ENCODE measurements at regions not wholly inside any gene's neighbourhood (a gene's known extent, or its start where the extent isn't known, plus 50 kb on each side); places are given as distances from the start of the nearest gene placed in this dataset.

DNA sequence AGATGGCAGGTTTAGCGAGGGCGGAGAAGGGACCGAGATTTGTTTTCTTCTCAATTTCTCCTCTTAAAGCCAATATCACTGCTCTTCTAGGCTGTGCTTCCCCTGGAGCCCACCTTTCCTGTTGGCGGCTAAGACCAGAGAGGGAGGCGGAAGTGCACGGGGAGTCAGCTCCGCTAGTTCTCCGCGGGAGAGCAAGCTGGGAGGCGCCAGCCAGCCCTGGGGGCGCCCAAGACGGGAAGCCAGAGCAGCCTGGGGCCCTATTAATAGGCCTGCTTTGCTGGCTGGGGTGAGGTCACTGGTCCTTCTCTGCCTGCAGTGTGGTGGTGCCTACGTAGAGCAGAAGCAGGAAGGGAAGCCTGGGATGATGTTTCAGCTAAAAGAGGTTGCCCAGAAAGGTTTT lies 61.6 kb downstream of the LSM5 start:
- no peak for DNase-seq (ENCODE audit: low read depth in 2 of 2)

DNA sequence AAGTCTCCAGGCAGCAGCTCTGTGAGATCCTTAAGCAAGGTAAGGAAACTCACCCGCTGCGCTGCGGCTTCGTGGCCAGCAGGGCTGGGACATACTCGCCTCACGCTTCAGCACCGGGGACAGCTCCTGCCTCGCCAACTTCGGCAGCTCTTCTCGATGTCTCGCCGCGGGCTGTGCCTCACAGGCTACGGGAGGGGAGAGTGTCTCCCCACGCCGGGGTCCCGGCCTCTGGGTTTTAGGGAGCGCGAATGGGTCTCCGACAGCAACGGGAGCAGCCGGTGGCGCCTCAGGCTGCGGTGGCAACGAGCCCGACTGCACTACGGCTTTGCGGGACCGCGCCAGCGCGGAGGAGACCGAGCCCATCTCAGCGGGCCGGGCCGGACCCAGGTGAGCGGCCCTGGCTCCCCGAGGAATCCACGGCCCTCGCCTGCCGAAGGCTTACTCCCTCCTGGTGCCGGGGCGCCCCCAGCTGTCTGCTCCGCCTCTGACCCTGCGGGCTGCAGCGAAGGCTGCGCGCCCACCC lies 62.4 kb downstream of the LSM5 start:
- DNase-seq (ENCODE audit: low read depth in 2 of 2), result peak; percentile 8 to 25

DNA sequence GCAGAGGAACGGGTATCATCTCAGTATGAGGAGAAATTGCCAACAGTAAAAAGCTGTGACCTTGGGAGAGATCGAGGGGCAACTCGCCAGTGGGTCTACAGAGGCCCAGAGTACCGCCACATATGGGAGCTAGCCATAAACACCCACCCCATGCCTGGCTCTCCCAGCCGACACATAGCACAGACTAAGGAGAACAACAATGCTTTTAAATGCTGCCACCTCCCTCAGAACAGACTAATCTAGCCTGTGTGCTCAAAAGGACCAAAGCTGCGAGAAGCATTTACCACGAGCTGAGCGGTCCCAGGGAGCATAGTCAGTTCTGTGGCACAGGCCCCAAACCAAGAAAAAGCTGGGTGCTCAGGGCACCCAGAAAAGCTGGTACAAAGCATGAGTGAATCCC lies 73.3 kb downstream of the LSM5 start:
- no peak for DNase-seq (ENCODE audit: low read depth in 2 of 2)

DNA sequence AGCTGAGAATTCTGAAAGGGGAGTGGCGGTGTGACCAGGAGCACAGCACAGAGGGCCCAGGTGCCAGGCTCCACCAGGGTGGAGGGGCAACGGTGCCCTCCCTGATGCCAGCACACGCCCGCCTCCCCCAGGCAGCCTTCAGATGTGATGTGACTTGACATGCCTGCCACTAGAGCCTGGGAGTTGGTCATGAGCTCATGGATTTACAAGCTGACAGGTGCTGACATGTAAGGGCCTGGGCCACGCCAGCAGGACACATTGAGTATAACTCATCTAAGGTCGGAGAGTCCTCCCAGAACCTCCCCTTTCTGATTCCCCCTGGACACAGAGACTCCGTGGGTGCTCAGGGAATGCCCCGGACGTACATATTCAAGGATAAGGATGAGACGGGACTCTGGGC lies 74.2 kb downstream of the LSM5 start:
- DNase-seq (ENCODE audit: low read depth in 2 of 2), result no peak

DNA sequence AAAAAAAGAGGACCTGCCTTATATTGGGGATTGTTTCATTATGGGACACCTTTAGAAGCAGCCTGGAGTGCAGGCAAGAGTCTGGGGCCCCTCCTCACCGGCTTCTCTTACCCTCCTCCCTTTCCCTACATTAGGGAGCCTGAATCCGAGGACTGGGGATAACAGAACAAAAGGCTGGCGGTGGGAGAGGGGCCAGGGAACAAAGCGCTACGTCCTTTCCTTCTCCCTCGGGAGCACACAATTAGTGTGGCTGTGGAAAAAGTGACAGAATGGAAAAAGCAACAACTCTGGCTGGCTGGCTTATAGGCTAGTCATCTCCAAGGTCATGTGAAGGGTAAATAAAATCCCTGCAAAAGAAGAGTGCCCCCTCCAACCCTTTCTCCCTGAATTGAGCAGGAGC lies 74.7 kb downstream of the LSM5 start:
- DNase-seq (ENCODE audit: low read depth in 2 of 2), result no peak

DNA sequence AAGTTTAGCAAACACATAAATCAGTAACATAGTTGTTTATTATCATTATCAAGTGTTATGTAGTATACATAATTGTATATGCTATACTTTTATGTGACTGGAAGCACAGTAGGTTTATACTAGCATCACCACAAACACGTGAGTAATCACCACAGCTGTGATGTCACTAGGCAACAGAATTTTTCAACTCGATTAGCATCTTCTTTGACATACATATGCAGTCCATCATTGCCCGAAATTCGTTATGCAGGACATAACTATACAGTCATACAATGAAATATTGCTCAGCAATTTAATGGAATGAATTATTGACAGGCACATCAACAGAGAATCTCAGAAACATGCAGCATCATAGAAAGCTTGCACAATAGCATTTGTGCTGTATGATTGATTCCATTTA lies 77.7 kb downstream of the LSM5 start:
- DNase-seq (ENCODE audit: low read depth in 2 of 2), result no peak

DNA sequence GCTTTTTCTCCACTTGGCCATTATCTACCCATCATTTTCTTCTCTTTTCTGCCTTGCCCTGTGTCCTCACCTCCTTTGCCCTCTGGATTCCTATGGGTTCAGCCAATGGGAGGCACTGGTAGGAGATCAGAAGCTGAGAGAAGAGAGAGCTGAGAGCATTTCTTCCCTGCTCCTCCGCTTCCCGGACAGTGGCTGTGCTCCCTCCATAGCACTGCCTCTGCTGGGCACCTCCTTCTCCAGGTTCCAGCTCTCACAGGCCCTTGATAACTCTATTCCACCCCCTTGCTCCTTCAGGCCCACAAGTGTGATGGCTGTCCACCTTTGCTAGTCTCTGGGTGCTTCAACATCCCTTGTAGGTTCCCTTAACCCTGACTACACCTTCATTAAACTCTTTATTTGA lies 79.6 kb downstream of the LSM5 start:
- no peak for DNase-seq (ENCODE audit: low read depth in 2 of 2)

DNA sequence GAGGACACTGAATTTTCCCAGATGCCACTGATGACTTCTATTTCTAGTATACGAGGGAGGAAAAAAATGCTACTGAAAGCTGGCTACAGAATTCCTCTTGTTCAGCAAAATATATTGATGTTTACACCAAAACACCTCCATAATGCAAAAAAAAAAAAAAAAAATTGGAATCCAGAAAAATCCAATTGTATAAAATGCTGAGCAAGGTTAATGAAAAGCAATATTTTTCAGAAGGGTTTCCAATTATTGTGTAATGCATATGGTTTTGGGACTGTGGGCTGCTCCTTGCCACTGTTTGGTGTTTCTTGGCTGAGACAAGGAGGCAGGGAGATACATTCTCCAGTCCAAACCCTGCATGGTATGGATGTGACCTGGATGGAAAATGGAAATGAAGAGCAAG lies 83.8 kb downstream of the LSM5 start:
- DNase-seq (ENCODE audit: low read depth in 2 of 2), result no peak

DNA sequence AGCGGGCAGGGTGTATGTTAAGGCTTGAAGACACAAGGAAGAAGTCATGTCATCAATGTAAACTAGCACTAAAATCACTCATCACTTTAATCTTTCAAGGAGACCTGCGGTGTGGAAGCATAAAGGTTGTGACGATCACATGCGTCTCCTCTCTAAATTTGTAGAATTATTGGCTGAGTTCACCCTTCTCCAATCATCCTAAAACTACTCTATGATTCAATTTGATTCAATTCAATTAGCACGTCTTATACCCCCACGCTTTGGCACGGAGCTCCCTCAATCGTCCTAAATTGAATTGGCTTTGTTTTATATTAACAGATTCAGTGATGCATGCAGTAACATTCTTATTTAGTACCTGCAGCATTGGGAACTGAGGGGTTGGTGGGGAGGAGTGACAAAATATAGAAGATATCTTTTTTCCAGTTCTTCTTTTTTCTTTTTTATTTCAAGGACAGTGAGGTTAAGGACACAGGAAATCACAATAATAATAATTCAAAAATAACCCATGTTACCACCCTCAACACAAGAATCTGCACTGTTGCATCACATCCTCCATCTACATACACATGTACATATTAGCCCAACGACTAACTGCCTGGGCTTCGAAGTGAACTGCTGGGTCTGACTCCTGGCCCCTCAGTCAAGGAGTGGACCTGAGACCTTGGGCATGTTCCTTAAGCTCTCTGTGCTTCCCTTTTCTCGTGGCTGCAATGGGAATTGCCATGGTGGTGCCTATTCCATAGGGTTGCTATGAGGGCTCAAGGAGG lies 86.5 kb downstream of the LSM5 start:
- no peak for DNase-seq (ENCODE audit: low read depth in 2 of 2)

DNA sequence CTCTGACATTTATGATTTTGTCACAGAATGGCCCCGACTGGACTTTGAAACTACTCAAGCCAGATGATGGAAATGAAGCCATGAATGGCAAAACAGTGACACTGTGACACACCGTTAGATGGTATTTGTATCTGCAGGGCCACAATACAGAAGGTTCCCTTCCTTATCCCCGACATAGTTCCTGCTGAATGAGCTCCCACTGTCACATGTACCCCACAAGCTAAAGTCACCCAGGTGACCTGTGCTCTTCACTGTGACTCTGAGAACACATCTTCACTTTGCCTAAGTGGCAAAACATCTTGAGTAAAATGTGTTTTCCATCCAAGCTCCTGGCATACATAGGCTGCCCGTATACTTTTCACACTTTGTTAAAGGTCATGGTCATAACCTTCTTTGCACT lies 89.5 kb downstream of the LSM5 start:
- no peak for DNase-seq (ENCODE audit: low read depth in 2 of 2)

DNA sequence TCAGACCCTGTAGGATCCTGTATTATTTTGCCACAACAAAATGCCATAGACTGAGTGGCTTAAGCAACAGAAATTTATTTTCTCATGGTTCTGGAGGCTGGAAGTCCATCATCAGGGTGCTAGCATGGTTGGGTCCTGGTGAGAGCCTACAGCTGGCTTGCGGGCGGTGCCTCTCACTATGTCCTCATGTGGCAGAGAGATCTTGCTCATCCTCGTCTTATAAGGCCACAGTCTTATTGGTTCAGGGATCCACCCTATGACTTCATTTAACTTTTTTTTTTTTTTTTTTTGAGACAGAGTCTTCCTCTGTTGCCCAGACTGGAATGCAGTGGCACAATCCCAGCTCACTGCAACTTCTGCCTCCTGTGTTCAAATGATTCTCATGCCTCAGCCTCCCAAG lies 90.9 kb downstream of the LSM5 start:
- DNase-seq (ENCODE audit: low read depth in 2 of 2), result no peak

DNA sequence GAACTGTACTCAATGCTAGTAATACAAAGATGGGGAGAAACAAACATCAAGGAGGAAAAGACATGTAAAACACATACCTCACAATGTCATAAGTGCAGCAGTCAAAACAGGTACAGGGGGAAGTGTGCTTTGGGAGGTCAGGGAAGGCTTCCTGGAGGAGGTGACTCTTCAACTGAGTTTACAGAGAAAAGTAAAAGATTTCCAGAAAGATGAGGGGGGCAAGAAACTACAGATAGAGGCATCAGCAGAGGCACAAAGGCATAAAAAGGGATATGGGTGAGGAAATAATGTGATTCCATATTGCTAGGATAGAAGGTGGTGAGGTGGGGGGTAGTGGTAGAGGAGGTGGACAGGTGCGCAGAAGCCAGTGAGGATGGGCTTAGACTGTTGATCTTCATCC lies 95.0 kb downstream of the LSM5 start:
- DNase-seq (ENCODE audit: low read depth in 2 of 2), result no peak

DNA sequence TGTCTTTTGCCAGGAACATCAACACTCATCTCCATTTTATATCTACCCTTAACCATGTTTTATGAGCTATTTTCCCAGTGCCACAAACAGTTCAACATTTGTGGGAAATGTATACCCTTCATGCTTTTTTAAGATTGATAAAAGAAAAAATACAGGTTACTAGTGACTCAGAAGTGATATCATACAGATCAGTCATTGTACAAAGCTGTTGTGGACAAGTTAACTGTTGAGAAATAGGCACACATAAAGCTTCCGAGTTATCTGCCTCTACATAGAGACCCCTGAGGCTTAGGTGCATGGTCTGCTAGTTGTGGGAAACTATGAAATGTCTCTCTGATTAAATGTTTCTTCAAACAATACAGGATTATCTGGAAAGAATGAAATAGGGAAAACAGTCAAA lies 96.3 kb downstream of the LSM5 start:
- no peak for DNase-seq (ENCODE audit: low read depth in 2 of 2)

DNA sequence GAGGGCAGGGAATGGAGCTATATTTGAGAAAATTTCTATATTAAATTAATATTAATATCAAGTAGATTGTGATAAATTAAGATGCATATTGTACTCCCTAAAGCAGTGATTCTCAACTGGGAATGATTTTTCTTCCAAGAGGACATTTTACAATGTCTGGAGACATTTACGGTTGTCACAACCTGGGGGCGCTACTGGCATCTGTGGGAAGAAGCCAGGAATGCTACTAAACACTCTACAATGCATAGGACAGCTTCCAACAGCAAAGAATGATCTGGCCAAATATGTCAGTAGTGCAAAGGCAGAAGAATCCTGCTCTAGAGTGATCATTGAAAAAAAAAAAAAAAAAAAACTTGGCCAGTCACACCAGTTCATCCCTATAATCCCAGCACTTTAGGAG lies 100.0 kb downstream of the LSM5 start:
- DNase-seq (ENCODE audit: low read depth in 2 of 2), result no peak

DNA sequence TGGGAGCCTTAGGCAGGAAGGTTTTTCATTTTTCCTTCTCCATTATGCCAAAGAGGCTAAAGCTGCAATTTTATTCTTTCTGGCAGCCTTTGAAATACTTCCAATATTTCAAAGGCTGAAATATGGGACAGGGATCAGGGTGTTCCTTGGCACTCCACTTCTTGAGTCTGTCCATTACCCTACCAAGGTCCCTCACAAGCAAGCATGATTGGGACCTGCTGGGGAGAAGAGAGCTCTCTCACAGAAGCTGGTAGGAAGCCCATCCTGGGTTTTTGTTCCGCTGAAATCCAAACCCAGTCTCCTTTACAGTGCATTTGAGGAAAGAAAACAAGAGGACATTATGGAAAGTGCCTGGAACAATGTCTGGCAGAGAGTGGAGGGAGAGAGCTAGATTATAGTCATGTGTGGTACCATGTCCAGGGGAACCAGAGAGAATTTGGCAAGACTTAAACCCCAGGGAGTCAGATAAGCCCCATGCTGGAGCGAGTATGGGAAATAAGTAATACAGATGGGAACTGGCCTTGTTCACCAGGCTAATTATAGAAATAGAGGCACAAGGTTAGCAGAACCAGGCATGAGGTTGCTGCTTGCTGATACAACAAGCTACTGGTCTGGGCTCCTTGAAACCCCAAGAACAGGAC lies 104.7 kb downstream of the LSM5 start:
- no peak for DNase-seq (ENCODE audit: low read depth in 2 of 2)

DNA sequence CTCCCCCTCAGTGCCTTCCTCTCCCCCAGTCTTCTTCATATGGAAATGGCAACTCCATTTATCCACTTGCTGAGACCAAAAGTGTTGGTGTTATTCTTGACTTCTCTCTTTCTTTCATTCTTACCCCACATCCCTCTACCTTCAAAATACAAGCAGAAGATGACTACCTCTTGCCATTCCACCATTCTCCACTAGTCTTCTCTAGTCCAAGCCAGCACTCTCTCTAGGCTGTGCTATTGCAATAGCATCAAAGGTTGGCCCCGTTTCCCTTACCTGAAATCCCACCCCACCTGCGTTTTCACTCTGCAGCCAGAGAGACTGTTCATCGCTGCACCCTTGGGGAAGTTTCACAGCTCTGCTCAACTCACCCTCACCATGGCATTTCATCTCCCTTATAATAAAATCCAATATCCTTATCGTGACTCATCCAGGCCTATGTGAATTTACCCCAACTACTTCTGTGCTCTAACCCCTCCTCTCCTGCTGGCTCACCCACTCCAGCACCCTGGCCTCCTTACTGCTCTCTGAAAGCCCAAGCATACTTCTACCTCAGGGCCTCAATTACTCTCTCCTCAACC lies 109.1 kb downstream of the LSM5 start:
- no peak for DNase-seq (ENCODE audit: low read depth in 2 of 2)

DNA sequence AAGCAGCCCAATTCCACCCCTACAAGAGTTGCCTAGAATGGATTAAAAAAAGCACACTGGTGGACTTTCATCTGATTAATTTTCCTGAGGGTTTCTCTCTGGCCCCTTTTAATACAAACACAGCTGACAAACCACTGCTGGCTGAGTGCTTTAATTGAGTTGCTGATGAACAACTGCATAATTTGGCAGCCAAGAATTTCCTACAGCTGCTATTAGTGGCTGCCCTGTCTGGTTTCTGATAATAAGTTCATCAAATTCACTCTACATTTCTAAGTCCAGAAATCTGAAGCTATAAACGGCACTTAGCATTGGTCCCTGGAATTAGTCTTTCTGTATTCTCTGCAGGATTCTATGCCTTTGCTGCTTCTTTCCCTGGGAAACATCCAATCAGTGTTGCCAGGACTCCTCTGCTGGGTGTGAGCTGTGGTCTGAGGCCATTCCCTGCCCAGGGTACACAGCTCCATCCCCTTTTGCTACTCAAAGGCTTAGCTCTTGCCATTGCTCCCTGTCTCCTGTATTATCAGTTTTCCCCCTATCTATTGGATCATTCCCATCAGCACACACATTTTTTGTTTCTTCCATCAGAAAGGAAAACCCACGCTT lies 110.6 kb downstream of the LSM5 start:
- DNase-seq (ENCODE audit: low read depth in 2 of 2), result no peak

DNA sequence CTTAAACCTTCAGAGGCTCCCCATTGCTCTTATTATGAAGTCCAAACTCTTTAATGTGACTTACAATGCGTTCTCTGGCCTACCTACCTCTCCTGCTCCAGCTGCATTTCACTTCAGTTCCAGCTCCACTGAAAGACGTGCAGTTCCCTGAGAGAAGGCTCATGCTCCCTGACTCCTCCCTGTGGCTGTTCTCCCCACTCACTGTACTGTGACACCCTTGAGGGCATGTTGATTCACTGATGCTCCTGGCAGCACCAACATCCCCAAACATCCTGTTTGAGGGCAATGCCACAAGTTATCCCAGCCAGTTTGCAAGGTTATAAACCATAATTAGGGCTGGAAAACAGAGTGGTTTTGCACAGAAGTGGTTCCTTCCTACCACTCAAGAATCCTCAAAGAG lies 111.2 kb downstream of the LSM5 start:
- DNase-seq (ENCODE audit: low read depth in 2 of 2), result no peak

DNA sequence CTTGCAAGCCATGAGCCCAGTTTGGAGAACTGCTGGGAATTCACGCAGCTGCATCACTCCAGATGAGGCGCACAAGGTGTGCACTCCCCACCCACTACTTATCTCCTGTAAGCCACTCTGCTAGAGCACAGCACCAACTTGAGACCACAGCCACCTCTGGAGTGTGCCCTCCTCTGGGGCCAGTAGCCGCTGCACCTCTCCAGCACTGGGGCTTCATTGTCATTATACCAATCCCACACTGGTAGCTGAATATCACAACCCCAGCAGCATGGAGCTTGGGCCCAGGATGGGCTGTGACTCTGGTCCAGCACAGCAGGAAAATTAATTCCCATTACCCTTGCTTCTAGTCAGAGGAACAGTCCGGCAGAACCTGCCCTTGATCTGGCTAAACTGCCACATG lies 125.6 kb downstream of the LSM5 start:
- no peak for DNase-seq (ENCODE audit: low read depth in 2 of 2)

DNA sequence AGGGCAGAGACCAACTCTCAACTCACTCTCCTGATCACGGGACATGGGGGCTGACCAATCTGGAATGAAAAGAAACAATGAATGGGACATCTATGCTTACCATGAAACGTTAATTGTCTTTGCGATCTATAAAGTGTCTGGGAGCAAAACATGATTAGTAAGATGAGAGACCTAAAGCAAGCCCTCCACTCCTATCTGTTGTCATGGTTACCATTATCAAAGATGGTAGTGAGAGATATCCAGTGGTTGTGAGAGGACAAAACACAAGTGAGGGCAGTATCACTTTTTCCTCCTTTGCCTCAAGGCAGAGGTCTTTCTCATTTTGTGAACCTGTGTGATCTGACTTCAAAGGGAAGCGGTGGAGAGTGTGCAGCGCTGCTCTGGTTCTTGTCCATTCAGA lies 130.1 kb downstream of the LSM5 start:
- no peak for DNase-seq (ENCODE audit: low read depth in 2 of 2)

DNA sequence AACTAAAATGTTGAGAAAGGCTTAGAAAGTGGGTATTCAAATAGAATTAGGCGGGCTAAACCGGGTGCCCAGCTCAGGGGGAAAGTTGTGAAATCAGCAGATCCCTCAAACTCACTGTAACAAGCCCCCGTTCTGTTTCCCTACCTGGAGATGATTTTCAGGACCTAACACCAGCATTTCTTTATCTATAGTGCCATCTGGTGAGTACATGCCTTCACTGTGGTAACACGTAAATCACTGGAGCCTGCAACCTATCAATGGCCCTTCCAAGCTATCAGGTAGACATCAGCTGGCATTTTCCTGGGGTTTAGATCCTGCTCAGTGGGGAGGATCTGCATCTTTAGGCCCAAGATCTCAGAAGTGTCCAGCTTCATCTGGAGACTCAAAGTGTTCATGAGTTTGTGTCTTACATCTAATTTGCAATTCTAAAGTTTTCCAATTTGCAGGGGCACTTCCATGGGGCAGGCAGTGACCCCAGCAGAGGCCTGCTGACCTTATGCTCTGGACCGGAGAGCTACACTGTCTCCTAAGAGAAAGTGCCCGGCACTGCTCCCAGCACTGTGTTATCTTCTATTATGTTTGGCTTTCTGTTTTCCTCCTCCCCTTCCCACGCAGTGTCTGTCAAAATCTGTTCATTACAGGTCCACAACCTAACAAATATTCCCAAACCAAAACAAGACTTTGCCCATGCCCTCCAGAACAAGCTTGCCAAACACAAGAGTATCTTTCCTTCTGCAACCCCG lies 132.5 kb downstream of the LSM5 start:
- DNase-seq (ENCODE audit: low read depth in 2 of 2), result no peak

DNA sequence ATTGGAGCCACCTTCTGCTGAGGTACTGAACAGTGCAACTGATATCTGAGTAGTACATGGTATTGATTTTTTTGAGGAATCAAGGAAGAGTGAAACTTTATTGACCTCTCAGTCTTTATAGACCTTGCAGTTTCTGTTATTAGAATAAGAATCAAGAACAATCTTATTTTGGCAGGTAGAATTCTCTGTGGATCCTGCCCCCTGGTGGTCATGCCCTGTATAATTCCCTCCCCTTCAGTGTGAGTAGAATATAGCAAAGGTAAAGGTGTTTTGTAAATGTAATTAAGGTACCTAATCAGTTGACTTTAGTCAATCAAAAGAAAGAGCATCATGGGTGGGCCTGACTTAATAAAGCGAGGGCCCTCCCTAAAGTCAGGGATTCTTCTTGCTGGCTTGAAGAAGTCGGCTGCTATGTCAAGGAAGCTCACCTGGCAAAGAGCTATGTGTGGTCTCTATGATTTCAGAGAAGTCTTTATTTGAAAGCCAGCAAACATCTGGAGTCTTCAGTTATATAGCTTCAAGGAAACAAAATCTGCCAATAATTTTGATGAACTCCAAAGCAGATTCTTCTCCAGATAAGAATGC lies 142.8 kb downstream of the LSM5 start:
- no peak for DNase-seq (ENCODE audit: low read depth in 2 of 2)

Data from stimulated activated CD8-positive, alpha-beta memory T cell treated with anti-CD3 and anti-CD28 coated beads, Interleukin-7, amount 100 ng/mL, for 1 hour (primary cell).